Neural cell (in vitro differentiated cells): ENCODE measurements at regions not wholly inside any gene's neighbourhood (a gene's known extent, or its start where the extent isn't known, plus 50 kb on each side); places are given as distances from the start of the nearest gene placed in this dataset.

Experiments
- H2AFZ ChIP-seq: fragments of 200-600, 300-800 bp; sonication (generic), shearing (Covaris generic); 2 replicates; pipeline ENCODE4 v1.6.0; 2014; ENCODE audit warnings: low read depth, mild to moderate bottlenecking, antibody characterized with exemption, low read length, moderate library complexity
- H3F3A ChIP-seq: fragments of 200-600 bp; shearing (Covaris generic); 2 replicates; pipeline ENCODE4 v1.6.1; 2016; ENCODE audit warnings: mild to moderate bottlenecking, moderate library complexity, mixed read lengths, antibody characterized with exemption, low read length; ENCODE audit not compliant: insufficient read depth, poor library complexity, severe bottlenecking
- H3K27ac ChIP-seq: fragments of 200-600, 300-800 bp; sonication (generic), shearing (Covaris generic); 2 replicates; pipeline ENCODE4 v1.5.1; 2014; ENCODE audit warnings: mild to moderate bottlenecking, low read length, moderate library complexity
- H3K27me3 ChIP-seq: fragments of 300-800, 200-600 bp; sonication (generic), shearing (Covaris generic); 2 replicates; pipeline ENCODE4 v1.6.0; 2014; ENCODE audit warnings: mild to moderate bottlenecking, low read depth, low read length, moderate library complexity; ENCODE audit not compliant: insufficient read depth
- H3K36me3 ChIP-seq: fragments of 300-800, 200-600 bp; sonication (generic), shearing (Covaris generic); 2 replicates; pipeline ENCODE4 v1.5.1; 2014; ENCODE audit warnings: mild to moderate bottlenecking, antibody characterized with exemption, low read length, moderate library complexity; ENCODE audit not compliant: insufficient read depth
- H3K4me2 ChIP-seq: fragments of 300-800, 200-600 bp; sonication (generic), shearing (Covaris generic); 2 replicates; pipeline ENCODE4 v1.6.0; 2014; ENCODE audit warnings: mild to moderate bottlenecking, low read length
- H3K4me3 ChIP-seq: fragments of 300-800, 200-600 bp; sonication (generic), shearing (Covaris generic); 2 replicates; pipeline ENCODE4 v1.5.1; 2014; ENCODE audit warnings: mild to moderate bottlenecking, low read length, moderate library complexity
- H3K79me2 ChIP-seq: fragments of 200-600 bp; shearing (Covaris generic); replicated peaks from 2 replicates; pipeline ENCODE4 v1.6.0; 2014; ENCODE audit warnings: mild to moderate bottlenecking, low read length, moderate library complexity; ENCODE audit not compliant: insufficient read depth
- H3K9ac ChIP-seq: fragments of 300-800, 200-600 bp; sonication (generic), shearing (Covaris generic); 2 replicates; pipeline ENCODE4 v1.6.1; 2016; ENCODE audit warnings: mild to moderate bottlenecking, low read length, mixed read lengths
- H3K9me2 ChIP-seq: fragments of 200-600 bp; shearing (Covaris generic); 2 replicates; pipeline ENCODE4 v1.6.1; 2016; ENCODE audit warnings: mild to moderate bottlenecking, low read length, mixed read lengths; ENCODE audit not compliant: insufficient read depth
- H3K9me3 ChIP-seq: fragments of 200-600, 300-800 bp; sonication (generic), shearing (Covaris generic); 2 replicates; pipeline ENCODE4 v1.6.1; 2016; ENCODE audit warnings: mild to moderate bottlenecking, mixed run types, low read length, moderate library complexity, mixed read lengths
- H4K20me1 ChIP-seq: fragments of 200-600 bp; shearing (Covaris generic); 2 replicates; pipeline ENCODE4 v1.6.1; 2016; ENCODE audit warnings: mild to moderate bottlenecking, mixed run types; ENCODE audit not compliant: insufficient read depth
- CTCF ChIP-seq: fragments of 450-650 bp; IDR thresholded peaks from 2 replicates; pipeline ENCODE4 v1.5.1; 2014; ENCODE audit warnings: antibody characterized with exemption, mild to moderate bottlenecking, moderate library complexity; ENCODE audit not compliant: poor library complexity, severe bottlenecking
- EP300 ChIP-seq: fragments of 450-650 bp; conservative IDR thresholded peaks from 2 replicates; pipeline ENCODE4 v1.6.1; 2014; ENCODE audit warnings: antibody characterized with exemption, mild to moderate bottlenecking, moderate library complexity; ENCODE audit not compliant: poor library complexity, severe bottlenecking
- EZH2 ChIP-seq: fragments of 200-600, 300-800 bp; shearing (Covaris generic), sonication (generic); IDR thresholded peaks from 2 replicates; pipeline ENCODE4 v1.6.1; 2014; ENCODE audit warnings: antibody characterized with exemption, low read length, borderline replicate concordance, mild to moderate bottlenecking; ENCODE audit not compliant: insufficient read depth, poor library complexity, severe bottlenecking
- MXI1 ChIP-seq: fragments of 450-650 bp; conservative IDR thresholded peaks from 2 replicates; pipeline ENCODE4 v1.6.1; 2014; ENCODE audit warnings: antibody characterized with exemption, mild to moderate bottlenecking; ENCODE audit not compliant: poor library complexity, severe bottlenecking
- POLR2AphosphoS5 ChIP-seq: IDR thresholded peaks from 2 replicates; pipeline ENCODE4 v1.6.1; 2012
- RAD21 ChIP-seq: fragments of 450-650 bp; conservative IDR thresholded peaks from 2 replicates; pipeline ENCODE4 v1.6.1; 2014; ENCODE audit warnings: antibody characterized with exemption, mild to moderate bottlenecking, moderate library complexity
- REST ChIP-seq: IDR thresholded peaks from 2 replicates; pipeline ENCODE4 v1.6.1; 2012; ENCODE audit warnings: borderline replicate concordance
- SMC3 ChIP-seq: fragments of 450-650 bp; conservative IDR thresholded peaks from 2 replicates; pipeline ENCODE4 v1.6.1; 2014; ENCODE audit warnings: antibody characterized with exemption, mild to moderate bottlenecking, moderate library complexity; ENCODE audit not compliant: poor library complexity
- TAF1 ChIP-seq: IDR thresholded peaks from 2 replicates; pipeline ENCODE4 v1.6.1; 2012; ENCODE audit warnings: low read depth

- TF ChIP-seq RAD21 (no peak), SMC3 (no peak), REST (no peak), POLR2AphosphoS5 (no peak), MXI1 (no peak), TAF1 (no peak), CTCF (no peak), EZH2 (no peak), EP300 (no peak)
- Histone ChIP-seq H3K9me3 (no peaks in the 10 kb centered on the region), H3K4me3 (no peak overlapping the region), H3K9ac (no peak overlapping the region), H3K27ac (no peak overlapping the region), H2AFZ (no peak overlapping the region), H3F3A (no peaks in the 10 kb centered on the region), H3K4me2 (no peak overlapping the region), H3K79me2 (no peaks in the 10 kb centered on the region), H3K27me3 (no peaks in the 10 kb centered on the region), H3K9me2 (no peaks in the 10 kb centered on the region), H3K36me3 (no peaks in the 10 kb centered on the region), H4K20me1 (no peaks in the 10 kb centered on the region)
Observed at GRCh38 chr5:153157156-153157555, 333.3 kb upstream of the GRIA1 start.

- Histone ChIP-seq H3K36me3 (no peaks in the 10 kb centered on the region), H4K20me1 (no peaks in the 10 kb centered on the region), H2AFZ (no peak overlapping the region), H3K9me3 (no peaks in the 10 kb centered on the region), H3K79me2 (no peaks in the 10 kb centered on the region), H3K9ac (no peak overlapping the region), H3K4me2 (no peak overlapping the region), H3K27me3 (no peaks in the 10 kb centered on the region), H3F3A (no peaks in the 10 kb centered on the region), H3K27ac (no peak overlapping the region), H3K9me2 (no peaks in the 10 kb centered on the region), H3K4me3 (no peak overlapping the region)
- no peak for TF ChIP-seq MXI1
- no peak for TF ChIP-seq EP300
- TF ChIP-seq TAF1, result no peak
- no peak for TF ChIP-seq REST
- TF ChIP-seq POLR2AphosphoS5, result no peak
- no peak for TF ChIP-seq CTCF
- no peak for TF ChIP-seq EZH2
- TF ChIP-seq RAD21, result no peak
- no peak for TF ChIP-seq SMC3
Observed at GRCh38 chr5:153158608-153159007, 331.9 kb upstream of the GRIA1 start.
